Fibroblast of the aortic adventitia (primary cell): ENCODE measurements at regions not wholly inside any gene's neighbourhood (a gene's known extent, or its start where the extent isn't known, plus 50 kb on each side); places are given as distances from the start of the nearest gene placed in this dataset.

Source experiments
- DNase-seq: peaks from one replicate; pipeline ENCODE4 v3.0.0-alpha.2; 2010; ENCODE audit warnings: low read depth
- H3K4me3 ChIP-seq: 2 replicates; pipeline ENCODE4 v1.5.1; 2011; ENCODE audit warnings: low read depth, mild to moderate bottlenecking, control low read depth, low read length, moderate library complexity
- TF ChIP-seq, protein P1 (sequence below): IDR thresholded peaks from 2 replicates; pipeline ENCODE4 v1.5.1; 2011; ENCODE audit warnings: mild to moderate bottlenecking, low read length, control low read depth, inconsistent platforms; ENCODE audit not compliant: insufficient read depth

DNA sequence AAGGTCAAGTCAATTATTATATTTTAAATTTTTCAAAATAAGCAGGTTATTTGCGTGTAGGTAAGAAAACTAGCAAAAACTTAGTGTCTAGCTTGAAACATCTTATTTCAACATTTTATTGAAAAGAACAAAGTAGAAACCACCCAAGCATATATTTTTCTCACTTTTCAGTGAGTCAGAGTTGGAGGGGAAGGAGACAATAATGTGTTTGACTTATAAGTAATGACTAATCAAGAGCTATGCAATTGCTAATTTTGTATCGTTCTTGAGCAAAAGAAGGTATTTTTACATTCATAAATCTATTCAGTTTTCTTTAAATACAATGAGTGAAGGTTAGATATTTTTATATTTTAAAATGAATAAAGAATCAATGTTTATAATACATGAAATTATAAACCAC, 54.4 kb upstream of the P2RY1 start:
- no peak overlapping the region for H3K4me3 ChIP-seq
- TF ChIP-seq, protein P1, sequence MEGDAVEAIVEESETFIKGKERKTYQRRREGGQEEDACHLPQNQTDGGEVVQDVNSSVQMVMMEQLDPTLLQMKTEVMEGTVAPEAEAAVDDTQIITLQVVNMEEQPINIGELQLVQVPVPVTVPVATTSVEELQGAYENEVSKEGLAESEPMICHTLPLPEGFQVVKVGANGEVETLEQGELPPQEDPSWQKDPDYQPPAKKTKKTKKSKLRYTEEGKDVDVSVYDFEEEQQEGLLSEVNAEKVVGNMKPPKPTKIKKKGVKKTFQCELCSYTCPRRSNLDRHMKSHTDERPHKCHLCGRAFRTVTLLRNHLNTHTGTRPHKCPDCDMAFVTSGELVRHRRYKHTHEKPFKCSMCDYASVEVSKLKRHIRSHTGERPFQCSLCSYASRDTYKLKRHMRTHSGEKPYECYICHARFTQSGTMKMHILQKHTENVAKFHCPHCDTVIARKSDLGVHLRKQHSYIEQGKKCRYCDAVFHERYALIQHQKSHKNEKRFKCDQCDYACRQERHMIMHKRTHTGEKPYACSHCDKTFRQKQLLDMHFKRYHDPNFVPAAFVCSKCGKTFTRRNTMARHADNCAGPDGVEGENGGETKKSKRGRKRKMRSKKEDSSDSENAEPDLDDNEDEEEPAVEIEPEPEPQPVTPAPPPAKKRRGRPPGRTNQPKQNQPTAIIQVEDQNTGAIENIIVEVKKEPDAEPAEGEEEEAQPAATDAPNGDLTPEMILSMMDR = no peak
- DNase-seq = peak; percentile 4

- H3K4me3 ChIP-seq = no peak overlapping the region
- no peak for DNase-seq
- TF ChIP-seq, protein P1 = no peak
These were observed 49.9 kb upstream of the P2RY1 start for GRCh38 chr3:152785051-152785450.
